ENCODE measurements at regions not wholly inside any gene's neighbourhood (a gene's known extent, or its start where the extent isn't known, plus 50 kb on each side); places are given as distances from the start of the nearest gene placed in this dataset.
"Not testable (repeated sequence)": the region's sequence is repeated elsewhere in the genome, so short reads cannot be mapped to it uniquely, and the experiment has no call there.

DNA sequence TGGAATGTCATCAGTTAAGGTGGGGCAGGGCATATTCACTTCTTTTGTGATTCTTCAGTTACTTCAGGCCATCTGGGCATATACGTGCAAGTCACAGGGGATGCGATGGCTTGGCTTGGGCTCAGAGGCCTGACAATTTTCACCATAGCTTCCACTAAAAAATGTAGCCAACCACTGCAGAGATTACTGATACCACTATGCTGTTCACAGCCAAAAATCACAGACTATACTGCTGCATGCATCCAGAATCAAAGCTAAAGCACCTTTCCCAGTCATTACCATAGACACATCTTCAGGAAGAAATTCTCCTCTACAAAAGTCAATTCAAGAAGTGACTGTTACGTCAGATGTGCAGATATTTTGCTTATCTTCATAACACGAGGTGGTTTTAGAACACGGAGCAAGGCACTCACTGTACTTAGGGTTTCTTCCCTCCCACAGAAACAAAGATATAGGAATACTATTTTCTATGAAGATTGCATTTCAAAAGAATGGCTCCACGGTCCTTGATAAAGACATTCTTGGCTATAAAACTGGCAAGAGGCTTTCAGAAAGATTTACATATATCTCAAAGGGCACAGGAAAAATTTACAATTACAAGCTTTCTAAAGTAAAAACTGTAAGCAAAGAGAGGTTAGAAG, 1556.6 kb upstream of the PRR20A start:
- no peak for DNase-seq

DNA sequence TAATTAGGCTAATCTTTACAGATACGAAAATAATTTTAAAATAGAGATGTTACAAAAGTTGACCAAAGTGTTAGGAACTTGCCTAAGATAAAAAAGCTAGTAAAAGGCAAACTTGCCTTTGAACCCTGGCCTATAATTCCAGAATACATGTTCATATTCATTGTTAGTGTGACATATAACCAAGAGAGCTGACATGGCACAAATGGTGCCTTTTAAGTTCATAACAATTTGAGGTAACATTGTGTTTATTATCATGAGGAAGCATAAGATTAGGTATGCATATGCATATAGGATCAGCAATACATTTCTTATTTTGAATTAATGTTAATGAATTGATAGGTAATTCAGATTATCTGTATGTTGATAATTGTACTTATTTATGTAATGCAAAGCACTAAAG, 1537.9 kb upstream of the PRR20A start:
- no peak for DNase-seq

DNA sequence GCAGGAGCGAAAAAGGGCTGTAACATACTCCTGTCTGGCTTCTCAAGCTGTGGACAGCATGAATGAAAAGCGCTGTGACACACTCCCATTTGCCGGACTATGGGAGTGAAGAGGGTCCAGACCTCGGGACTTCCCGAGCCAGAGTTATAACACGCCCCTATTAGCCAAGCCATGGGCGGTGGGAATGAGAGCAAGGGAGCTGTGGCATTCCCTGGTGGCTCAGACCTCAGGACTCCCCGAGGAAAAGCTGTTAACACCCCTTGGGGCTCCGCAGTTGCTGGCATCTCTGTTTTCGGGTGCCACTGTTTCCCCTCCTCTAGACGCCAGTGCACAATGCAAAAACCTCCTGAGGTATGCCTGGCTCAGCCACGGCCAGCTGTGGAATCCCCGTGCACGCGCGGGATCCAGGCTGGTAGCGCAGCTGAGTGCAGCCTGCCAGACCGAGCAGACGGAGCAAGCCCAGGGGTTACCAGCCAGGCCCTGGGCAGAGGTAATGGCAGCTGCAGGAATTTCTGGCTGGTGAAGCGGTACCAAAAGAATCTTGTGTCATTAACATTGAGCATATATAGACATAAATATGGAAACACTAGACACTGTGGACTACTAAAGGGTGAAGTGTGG, 1534.6 kb upstream of the PRR20A start:
- no peak for DNase-seq

DNA sequence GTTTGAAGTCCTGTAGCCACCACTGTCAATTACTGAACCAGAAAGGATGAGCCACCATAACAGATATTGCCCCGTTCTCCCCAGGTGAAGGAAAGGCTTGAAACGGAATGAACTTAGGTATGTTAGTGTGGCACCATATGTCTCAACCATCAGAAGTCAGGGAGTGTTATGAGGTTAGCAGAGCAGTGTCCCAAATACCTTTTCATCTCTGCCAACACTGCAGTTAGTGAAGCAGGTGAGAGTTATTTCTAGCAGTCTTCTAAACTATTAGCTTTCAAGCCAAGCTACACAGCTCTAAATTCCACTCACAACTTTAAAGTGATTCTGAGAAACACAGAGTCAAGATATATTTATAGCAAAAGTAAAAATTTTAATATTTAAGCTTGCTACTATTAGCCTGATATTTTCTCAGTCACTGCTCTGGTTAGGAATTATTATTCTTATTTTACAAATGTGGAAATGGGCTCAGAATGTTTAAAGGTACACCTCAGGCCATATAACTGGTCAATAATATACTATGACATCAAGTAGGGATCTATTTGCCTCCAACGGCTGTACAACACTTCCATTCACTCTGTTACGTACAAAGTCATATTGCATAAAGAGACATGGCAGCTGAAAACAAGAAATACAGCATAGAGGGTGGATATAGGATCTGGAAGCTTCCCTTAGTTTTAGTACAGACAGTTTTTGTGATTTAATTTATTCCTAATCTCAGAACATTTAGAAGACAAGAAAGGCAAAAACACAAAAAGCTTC, 1527.1 kb upstream of the PRR20A start:
- DNase-seq: no peak

DNA sequence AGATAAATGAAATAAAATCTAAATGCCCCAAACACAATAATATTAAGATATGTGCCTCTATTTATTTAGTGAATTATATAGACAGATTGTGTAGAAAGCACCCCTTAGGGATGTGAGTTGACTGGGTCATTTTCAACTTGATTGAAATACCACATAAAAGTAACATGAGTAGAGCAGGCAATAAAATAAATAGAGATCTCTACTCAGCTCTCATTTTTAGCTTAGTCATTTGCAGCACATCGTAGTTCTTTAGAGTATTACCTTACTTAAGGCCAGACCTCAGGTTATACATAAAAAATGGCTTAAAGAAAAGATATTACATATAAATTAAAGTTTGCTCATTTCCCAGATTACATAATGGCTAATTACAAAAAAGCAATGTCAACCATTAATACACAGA, 1525.6 kb upstream of the PRR20A start:
- DNase-seq: no peak

DNA sequence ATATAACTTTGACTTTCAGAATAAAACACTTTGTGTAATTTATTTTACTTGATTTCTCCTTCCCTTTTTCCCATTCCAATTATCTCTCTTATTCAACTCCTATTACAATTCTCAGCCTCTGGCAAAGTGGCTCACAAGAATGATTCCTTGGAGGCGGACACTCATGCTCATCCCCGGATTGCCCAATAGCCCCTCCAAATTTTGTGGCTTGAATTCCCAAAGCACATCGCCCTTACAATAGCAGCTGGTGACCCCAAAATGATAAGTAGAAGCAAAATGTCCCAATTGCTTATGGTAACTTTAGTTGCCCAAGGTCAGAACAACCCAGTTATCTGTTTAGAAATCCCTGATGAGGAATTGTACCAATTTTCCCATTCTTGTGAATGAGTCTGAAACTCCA, 1523.5 kb upstream of the PRR20A start:
- no peak for DNase-seq

DNA sequence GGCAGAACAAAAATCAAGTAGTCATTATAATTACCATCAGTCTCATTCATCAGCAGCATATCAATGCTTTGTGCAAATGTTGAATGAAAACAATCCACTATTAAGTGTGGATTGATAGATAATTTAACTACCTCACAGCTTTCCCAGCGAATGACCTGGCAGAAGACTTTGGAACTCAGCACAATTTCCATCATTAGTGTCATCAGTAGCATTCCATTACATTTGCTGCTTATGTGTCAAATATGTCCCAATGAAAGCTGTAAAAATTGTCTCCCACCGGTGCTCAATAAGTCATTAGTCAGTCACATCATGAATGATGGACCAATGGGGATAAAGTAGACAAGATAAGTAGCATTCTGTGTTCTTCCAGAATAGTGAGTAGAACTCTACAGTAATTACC, 1513.5 kb upstream of the PRR20A start:
- no peak for DNase-seq

DNA sequence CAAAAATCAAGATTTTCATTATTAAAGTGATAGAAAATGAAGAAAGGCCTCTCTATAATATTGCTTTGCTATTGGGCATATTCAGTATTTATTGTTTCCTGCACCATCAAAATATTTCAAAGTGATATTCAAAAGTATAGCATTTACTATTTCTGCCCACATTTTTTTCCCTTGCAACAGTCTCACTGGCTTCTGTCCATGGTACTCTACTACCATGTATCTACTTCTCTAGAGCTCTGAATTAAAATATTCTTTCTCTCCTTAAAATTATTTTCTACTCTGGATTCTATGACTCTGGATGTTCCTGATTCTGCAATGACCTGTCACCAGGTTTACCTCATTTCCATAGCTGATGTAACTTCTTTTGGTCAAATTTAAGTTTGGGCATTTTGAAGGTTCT, 1508.3 kb upstream of the PRR20A start:
- no peak for DNase-seq

DNA sequence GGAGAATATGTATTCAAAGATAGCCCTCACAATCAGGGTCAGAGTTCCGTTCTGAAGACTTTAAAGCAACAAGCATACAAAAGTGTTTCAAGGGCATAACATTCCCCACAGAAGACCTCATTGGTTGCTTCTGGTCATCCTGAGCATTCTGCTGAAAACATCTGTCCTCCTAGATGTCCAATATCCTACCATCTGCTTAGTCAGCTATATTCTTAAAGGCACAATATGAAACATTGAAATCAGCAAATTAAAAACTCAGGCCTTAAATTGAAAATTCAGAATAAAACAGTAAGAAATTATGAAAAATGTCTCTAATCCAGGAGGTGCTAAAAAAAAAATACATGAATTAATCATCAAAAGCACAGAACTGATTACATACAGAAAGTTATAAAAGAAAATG, 1491.2 kb upstream of the PRR20A start:
- no peak for DNase-seq

DNA sequence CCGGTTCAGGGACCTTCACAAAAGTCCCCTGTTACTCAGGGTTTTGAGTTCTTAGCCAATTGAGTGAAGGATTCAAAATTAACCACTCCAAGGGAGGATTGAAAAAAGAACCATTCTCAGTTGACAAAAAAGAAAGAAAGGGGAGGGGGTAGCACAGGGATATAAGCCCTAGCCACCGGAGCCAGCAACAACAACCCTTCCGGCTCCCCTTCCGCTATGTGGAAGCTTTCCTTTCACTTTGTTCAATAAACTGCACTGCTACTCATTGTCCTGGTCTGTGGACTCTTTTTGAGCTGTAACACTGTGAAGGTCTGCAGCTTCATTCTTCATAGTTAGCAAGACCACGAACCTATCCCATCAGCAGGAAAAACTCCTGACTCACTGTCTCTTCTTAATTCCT, 1488.1 kb upstream of the PRR20A start:
- no peak for DNase-seq

DNA sequence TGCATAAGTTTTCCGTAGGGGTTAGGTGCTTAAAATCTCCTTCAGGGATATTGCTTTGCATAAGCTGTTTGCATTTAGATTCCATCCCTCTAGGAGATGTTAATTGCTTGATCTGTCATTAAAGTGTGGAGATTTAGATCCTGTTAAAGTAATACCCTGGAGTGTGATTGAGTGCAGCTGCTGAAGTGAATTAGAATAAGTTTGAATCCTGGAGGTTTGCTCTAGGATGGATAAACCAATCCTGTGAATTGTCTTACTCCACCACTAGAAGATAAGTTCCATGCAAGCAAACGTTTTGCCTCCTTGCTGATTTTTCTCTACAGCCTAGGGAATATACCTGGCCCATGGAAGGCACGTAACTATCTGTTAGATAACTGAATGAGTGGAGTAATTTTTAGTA, 1487.2 kb upstream of the PRR20A start:
- no peak for DNase-seq

DNA sequence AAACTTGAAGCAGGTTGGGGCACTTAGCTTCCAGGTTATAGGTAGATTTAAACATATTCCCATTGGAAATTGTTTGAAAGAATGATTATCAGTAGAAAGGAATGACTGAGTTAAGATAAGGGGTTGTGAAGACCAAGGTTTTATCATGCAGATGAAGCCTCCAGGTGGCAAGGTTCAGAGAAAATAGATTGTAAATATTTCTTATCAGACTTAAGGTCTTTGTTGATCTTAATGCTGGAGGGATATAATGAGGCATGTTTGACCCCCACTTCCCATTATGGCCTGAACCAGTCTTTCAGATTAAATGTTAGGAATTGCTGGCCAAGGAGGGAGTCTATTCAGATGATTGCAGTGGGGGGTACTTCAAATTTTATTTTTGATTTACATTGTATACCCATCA, 1486.5 kb upstream of the PRR20A start:
- DNase-seq: no peak

DNA sequence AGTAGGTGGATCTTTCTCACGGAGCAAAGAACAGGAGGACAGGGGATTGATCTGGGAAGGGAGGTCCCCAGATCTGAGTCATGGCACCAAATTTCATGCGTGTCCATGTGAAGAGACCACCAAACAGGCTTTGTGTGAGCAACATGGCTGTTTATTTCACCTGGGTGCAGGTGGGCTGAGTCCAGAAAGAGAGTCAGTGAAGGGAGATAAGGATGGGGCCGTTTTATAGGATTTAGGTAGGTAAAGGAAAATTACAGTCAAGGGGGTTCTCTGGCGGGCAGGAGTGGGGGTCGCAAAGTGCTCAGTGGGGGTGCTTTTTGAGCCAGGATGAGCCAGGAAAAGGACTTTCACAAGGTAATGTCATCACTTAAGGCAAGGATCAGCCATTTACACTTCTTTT, 1480.5 kb upstream of the PRR20A start:
- DNase-seq: not testable (repeated sequence)

DNA sequence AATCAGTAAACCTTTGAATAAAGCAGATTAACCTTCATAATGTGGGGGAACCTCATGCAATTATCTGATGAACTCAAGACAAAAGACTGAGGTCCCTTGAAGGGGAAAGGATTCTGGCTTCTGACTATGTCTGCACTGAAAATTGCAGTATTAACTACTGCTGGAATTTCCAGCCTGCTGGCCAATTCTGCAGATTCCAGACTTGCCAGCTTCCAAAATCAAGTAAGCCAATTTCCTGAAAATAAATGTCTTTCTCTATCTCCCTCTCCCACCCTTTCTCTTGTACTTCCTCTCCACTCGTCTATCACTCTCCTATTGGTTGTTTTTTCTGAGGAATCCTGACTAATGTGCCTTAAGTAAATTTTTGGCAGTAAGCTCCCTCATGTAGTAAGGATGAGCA, 1479.9 kb upstream of the PRR20A start:
- DNase-seq: no peak

DNA sequence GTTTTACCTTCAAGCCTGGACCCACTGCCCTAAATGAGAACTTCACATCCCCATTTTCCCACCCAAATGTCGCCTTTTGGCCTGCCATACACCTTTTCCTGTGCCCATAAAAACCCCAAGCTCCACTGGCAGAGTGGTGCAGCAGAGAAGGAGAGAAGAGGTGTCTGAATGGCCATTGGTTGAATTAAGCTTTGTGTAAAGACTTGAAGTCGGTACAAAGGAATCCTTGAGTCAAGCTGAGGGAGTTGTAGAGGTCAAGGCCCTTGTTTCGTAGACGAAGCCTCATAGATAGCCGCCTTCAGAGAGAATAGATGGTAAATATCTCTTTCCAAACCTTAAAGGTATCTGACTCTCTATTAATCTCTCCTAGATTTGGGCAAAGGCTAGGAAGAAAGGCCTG, 1479.2 kb upstream of the PRR20A start:
- DNase-seq: no peak

DNA sequence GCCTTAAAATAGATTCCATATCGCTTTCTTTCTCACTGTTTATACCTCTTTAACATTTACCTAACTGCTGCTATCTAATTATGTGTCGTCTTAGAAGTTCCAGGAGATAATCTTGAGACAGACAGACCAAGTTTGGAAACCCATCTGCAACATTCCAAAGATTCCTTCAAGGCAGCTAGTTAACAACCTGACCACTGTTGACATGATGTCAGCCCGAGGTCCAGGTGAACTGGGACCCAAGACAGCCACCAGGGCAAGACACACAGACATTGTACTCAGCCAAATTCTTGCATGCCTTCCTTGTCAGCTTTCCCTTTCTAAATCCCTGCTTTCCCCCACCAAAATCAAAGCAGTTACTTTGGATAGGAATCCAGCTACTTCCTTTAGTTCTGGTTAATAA, 1476.5 kb upstream of the PRR20A start:
- no peak for DNase-seq

DNA sequence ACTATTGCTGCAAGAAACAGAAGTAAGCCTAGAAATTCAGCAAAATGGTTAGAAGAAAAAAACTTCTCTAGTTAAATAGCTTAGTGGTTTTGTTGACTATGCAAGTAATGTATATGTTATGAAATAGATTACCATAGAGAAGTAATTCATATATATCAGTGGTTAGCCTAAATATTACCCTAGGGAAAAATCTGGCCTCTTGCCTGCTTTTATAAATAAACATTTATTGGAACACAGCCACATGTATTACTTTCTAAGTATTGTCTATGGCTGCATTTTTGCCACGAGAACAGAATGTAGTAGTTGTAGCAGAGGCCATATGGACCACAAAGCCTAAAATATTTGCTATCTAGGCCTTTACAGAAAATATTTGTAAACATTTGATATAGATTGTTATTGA, 1471.7 kb upstream of the PRR20A start:
- no peak for DNase-seq

DNA sequence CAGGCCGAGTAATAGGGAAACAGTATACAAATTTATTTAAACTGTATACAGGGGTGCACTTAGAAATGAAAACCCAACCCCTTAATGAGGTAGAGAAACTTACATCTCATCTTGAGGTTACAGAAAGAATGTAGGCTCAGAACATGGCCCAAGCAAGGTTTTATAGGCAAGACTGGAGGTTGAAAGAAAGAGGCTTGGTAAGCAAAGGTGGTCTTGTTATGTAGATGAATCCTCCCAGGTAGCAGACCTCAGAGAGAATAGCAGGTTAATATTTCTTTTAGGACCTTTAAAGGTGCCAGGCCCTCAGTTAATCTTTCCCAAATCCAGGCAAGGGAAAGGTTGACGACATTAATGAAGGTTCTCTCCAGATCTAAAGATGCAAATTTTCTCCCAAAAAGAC, 1466.8 kb upstream of the PRR20A start:
- no peak for DNase-seq

DNA sequence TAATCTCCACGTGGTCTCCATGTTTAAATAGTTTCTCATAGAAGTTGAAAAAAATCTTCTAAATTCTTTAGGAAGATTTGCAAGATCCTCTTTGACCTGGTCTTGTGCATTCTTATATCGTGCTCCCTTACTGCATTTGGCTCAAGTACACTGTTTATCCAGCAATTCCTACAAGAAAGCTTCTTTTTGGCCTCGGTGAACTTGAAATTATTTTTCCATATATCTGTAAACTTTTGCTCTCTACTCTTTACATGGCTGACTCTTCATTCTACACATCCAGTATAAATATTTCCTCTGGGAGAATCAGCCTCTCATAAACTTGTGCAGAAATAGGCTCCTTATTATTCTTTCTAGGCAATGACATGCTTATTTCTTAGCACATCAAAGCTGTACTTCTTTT, 1457.9 kb upstream of the PRR20A start:
- DNase-seq: no peak

DNA sequence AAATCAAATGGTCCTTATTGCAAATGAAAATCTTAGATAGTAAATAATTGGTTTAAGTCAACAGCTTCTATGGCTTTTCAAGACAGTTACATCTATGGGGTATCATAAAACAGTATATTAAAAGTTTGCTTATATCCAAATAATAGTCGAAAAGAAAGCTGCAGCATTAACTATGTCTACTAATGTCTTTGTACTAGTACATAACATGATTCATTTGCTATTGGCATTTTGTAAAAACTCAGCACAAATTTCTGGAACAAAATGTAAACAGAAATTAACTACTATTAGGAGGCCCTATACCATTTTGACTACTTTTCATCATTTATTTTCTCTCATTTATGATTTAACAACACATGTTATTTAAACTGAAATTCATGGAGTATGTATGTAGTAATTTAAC, 1435.2 kb upstream of the PRR20A start:
- no peak for DNase-seq

DNA sequence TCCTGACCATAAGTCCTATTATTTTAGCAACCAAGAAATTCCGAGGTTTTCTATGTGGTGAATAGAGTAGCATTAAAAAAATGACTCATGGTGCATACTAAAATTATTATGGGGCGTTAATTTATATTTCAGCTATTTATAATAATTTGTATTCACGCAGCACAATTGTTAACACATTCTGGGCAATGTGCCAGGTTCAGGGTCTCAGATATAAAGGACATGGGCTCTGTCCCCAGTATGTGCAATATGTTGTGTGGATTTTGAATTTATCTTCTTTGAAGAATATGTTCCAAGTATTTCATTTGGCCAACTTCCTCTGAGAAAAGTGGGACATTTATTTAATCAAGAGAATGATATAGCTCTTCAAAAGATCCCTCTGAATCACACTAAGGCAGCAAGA, 1434.7 kb upstream of the PRR20A start:
- DNase-seq: no peak

DNA sequence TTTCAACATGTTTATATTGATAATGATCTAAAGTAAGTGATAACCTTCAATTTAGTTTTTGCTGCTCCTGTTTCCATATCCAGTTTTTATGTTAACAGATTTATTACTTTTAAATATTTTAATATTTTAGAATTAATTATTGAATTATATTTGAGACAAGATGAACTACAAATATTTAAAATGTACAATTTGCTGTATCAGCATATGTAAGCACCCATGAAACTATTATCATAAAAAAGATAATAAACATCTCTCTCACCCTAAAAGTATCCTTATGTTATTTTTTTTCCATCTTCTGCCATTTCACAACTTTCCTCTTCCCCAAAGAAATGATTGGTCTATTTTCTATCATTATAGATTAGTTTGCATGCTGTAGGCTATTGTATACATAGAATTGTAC, 1426.6 kb upstream of the PRR20A start:
- DNase-seq: no peak

DNA sequence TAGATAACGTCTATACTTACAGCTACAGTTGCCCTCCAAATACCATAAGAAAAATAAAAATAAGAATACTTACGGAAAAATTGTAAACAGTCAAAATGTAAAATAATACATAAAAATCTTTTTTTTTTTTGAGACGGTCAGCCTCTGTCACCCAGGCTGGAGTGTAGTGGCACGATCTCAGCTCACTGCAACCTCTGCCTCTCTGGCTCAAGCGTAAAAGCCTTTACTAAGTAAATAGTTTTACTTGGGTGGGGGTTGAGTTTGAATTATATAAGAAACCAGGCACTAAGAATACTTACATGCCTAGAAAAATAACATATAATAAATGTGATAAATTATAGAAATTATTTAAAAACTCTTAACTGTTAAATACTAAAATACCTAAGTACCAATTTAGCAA, 1413.0 kb upstream of the PRR20A start:
- DNase-seq: no peak

DNA sequence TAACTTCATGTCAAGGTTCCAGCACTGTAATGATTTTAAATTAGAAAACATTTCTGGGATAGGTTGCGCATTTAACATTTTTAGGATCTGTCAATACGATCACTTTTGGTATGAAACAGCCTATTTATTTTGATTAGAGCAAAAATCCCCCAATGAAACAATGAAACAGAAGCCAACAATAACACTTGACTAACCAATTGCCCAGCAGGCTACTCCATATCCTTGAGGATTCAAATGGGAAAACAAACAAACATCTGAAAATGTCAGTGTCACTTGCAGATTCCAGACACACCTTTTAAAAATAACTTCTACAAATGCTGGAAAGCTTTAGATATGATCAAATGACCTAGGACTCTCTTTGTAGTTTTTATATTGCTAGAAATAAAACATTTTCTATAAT, 1412.5 kb upstream of the PRR20A start:
- no peak for DNase-seq

DNA sequence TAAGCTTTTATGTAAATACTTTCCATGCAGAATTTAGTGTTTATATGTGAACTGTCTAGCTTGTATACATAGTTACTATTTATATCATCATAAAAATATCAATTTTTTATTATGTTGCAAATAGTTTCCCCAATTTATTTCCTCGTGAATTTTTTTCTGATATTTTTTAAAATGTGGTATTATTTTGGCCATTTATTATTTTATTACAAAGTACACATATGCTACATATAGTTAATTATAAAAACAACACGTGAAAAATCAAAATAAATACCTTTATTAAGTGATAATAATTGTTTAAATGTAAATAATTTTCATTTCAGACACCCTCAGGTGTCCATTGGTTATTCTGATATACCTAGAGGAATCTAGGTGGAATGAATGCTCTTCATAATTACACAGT, 1394.9 kb upstream of the PRR20A start:
- DNase-seq: no peak
